ENCODE measurements at regions not wholly inside any gene's neighbourhood (a gene's known extent, or its start where the extent isn't known, plus 50 kb on each side); places are given as distances from the start of the nearest gene placed in this dataset.

DNA sequence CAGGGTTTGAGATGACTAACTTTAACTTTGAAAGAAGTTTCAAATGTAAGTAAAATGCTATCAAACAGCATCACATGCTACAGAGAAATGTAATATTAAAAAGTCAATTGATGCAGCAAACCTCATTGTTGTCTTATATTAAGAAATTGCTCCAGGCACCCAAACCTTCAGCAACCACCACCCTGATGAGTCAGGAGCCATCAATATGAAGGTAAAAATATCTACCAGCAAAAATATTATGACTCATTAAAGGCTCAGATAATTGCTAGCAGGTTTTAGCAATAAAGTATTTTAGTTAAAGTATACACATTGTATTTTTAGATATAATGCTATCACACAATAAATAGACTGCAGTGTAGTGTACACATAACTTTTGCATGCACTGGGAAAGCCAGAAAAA is 746.3 kb downstream of the ZPLD1 start:
- no peak overlapping the region for H3K4me3 ChIP-seq

DNA sequence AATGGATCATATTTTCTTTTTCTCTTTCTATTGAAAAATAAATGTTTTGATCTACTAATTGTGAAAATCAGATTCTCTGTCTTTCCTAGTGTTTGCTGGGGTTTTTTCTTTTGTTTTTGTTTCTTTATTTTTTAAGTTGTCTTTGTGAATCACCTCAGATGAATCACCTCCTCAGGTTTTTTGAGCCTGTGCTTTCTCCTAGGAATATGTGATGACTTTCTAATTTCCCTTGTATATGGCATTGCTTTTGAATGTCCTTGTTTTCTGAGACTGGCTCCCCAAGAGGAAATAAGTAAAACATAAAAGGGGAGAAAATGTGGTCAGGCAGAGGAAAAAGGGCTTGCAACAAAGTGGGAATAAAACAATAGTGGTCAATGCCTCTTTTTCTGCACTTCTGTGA is 750.0 kb downstream of the ZPLD1 start:
- Histone ChIP-seq H3K9ac (ENCODE audit: insufficient read depth in 1 of 2, low read length in 2 of 2) (no peak overlapping the region), H3K4me1 (ENCODE audit: control insufficient read depth in 5 of 5, insufficient read depth in 5 of 5, low read length in 5 of 5) (no peaks in the 10 kb centered on the region), H3K27me3 (ENCODE audit: control insufficient read depth in 3 of 3, insufficient read depth in 3 of 3, low read length in 2 of 3) (no peaks in the 10 kb centered on the region), H3K9me3 (ENCODE audit: control insufficient read depth in 4 of 4, insufficient read depth in 3 of 4, low read length in 3 of 4) (peaks cover 0 to 2% (median 0%) of the 10 kb centered on the region in 4 donors), H3K27ac (ENCODE audit: low read depth in 1 of 2, low read length in 1 of 2) (no peak overlapping the region), H3K4me3 (no peak overlapping the region), H3K36me3 (ENCODE audit: control insufficient read depth in 4 of 4, insufficient read depth in 4 of 4, low read length in 4 of 4) (no peaks in the 10 kb centered on the region)
- DNase-seq: no peak
- ATAC-seq (ENCODE audit: insufficient read depth, low FRiP score): no peak
- TF ChIP-seq, protein P1, sequence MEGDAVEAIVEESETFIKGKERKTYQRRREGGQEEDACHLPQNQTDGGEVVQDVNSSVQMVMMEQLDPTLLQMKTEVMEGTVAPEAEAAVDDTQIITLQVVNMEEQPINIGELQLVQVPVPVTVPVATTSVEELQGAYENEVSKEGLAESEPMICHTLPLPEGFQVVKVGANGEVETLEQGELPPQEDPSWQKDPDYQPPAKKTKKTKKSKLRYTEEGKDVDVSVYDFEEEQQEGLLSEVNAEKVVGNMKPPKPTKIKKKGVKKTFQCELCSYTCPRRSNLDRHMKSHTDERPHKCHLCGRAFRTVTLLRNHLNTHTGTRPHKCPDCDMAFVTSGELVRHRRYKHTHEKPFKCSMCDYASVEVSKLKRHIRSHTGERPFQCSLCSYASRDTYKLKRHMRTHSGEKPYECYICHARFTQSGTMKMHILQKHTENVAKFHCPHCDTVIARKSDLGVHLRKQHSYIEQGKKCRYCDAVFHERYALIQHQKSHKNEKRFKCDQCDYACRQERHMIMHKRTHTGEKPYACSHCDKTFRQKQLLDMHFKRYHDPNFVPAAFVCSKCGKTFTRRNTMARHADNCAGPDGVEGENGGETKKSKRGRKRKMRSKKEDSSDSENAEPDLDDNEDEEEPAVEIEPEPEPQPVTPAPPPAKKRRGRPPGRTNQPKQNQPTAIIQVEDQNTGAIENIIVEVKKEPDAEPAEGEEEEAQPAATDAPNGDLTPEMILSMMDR (IDR thresholded peaks at IDR 0.05; ENCODE audit: control extremely low read depth, extremely low read depth): no peak

More for the DNA sequence above, 746.3 kb downstream of the ZPLD1 start:
- TF ChIP-seq, protein P1 (IDR thresholded peaks at IDR 0.05; ENCODE audit: control extremely low read depth, extremely low read depth): no peak
- DNase-seq (no peak), ATAC-seq (ENCODE audit: insufficient read depth, low FRiP score) (no peak)
- H3K9ac ChIP-seq (ENCODE audit: insufficient read depth in 1 of 2, low read length in 2 of 2): no peak overlapping the region
- H3K4me1 ChIP-seq (ENCODE audit: control insufficient read depth in 5 of 5, insufficient read depth in 5 of 5, low read length in 5 of 5): no peaks in the 10 kb centered on the region
- no peak overlapping the region for H3K27ac ChIP-seq (ENCODE audit: low read depth in 1 of 2, low read length in 1 of 2)
- no peaks in the 10 kb centered on the region for H3K27me3 ChIP-seq (ENCODE audit: control insufficient read depth in 3 of 3, insufficient read depth in 3 of 3, low read length in 2 of 3)
- no peaks in the 10 kb centered on the region for H3K9me3 ChIP-seq (ENCODE audit: control insufficient read depth in 4 of 4, insufficient read depth in 3 of 4, low read length in 3 of 4)
- H3K36me3 ChIP-seq (ENCODE audit: control insufficient read depth in 4 of 4, insufficient read depth in 4 of 4, low read length in 4 of 4): no peaks in the 10 kb centered on the region

DNA sequence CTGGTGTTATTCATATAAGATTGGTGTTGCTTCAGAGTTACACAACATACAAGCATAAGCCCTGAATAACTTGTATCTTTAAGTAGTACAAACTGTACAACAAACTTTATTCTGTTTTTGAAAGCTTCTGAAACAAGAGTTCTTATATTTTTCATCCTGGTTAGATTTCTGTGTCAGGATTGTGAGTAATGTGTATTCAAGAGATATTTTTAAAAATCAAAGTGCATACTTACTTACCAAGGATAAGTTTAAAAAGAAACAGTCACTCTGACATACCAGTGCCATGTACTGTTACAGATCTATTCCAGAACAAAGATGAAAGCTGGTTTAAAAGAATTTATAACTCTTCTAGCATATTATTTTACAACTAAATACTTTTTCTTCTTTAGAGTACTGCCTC is 755.1 kb downstream of the ZPLD1 start:
- ATAC-seq (ENCODE audit: insufficient read depth, low FRiP score): no peak
- Histone ChIP-seq H3K27ac (ENCODE audit: low read depth in 1 of 2, low read length in 1 of 2) (no peak overlapping the region), H3K36me3 (ENCODE audit: control insufficient read depth in 4 of 4, insufficient read depth in 4 of 4, low read length in 4 of 4) (no peaks in the 10 kb centered on the region), H3K4me3 (no peak overlapping the region), H3K9me3 (ENCODE audit: control insufficient read depth in 4 of 4, insufficient read depth in 3 of 4, low read length in 3 of 4) (peaks cover 0 to 2% (median 0%) of the 10 kb centered on the region in 4 donors), H3K9ac (ENCODE audit: insufficient read depth in 1 of 2, low read length in 2 of 2) (no peak overlapping the region), H3K4me1 (ENCODE audit: control insufficient read depth in 5 of 5, insufficient read depth in 5 of 5, low read length in 5 of 5) (no peaks in the 10 kb centered on the region), H3K27me3 (ENCODE audit: control insufficient read depth in 3 of 3, insufficient read depth in 3 of 3, low read length in 2 of 3) (no peaks in the 10 kb centered on the region)
- no peak for DNase-seq
- TF ChIP-seq, protein P1 (IDR thresholded peaks at IDR 0.05; ENCODE audit: control extremely low read depth, extremely low read depth): no peak

GRCh38 chr3:103195216-103195615 is 760.4 kb downstream of the ZPLD1 start:
- Histone ChIP-seq H3K4me1 (ENCODE audit: control insufficient read depth in 5 of 5, insufficient read depth in 5 of 5, low read length in 5 of 5) (no peaks in the 10 kb centered on the region), H3K27me3 (ENCODE audit: control insufficient read depth in 3 of 3, insufficient read depth in 3 of 3, low read length in 2 of 3) (no peaks in the 10 kb centered on the region), H3K9me3 (ENCODE audit: control insufficient read depth in 4 of 4, insufficient read depth in 3 of 4, low read length in 3 of 4) (no peaks in the 10 kb centered on the region), H3K9ac (ENCODE audit: insufficient read depth in 1 of 2, low read length in 2 of 2) (no peak overlapping the region), H3K27ac (ENCODE audit: low read depth in 1 of 2, low read length in 1 of 2) (no peak overlapping the region), H3K4me3 (no peak overlapping the region), H3K36me3 (ENCODE audit: control insufficient read depth in 4 of 4, insufficient read depth in 4 of 4, low read length in 4 of 4) (no peaks in the 10 kb centered on the region)
- ATAC-seq (ENCODE audit: insufficient read depth, low FRiP score) (no peak), DNase-seq (no peak)
- 67 to 73% methylated on average over 4 of the region's 4 CpGs for WGBS, 2 donors
- TF ChIP-seq, protein P1 (IDR thresholded peaks at IDR 0.05; ENCODE audit: control extremely low read depth, extremely low read depth): no peak

Data from lung (tissue), 11 donors.